ENCODE measurements at regions not wholly inside any gene's neighbourhood (a gene's known extent, or its start where the extent isn't known, plus 50 kb on each side); places are given as distances from the start of the nearest gene placed in this dataset.

DNA sequence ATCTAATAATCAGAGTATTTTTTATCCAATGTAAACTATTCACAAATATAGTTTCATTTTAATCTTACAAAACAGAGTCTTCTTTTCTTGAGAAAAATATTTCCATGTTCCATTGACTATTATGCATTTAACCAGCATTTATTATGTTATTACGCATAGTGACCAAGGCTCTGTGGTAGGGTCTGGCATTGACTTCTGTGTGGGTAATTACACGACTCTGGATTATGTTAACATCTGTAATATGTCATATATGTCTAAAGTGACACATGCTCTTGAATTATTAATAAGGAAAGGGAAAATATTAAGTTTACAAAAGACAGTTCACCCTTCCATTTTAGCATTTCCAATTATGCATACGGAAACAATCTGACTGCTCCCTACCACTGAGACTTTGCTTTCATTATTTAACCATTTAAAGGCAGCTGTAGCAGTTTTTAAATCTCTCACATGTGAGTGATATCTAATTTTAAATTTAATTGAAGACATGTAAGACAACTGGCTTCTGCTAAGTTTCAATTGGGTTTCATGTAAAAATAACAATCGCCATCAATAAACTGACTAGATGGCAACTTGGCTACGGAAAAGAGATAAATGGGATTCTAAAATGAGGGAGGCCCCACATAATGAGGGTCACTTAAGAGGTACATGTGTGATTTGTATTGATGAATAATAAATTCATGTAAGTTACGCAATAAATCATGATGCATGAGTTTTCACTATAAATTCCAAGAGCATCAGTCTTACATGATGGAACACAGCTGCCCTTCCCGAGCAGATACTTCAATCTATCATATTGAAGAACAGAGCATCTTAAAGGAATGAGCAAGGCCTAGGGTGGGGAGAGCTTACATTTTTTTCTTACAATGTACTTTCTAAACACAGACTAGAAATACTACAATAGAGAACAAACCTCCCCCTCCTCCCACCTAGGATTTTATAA is 1056.8 kb downstream of the MAT2B start:
- TF ChIP-seq ZNF232 (CRISPR knock-in tag; IDR thresholded peaks at IDR 0.05) (no peak), NFYB (CRISPR knock-in tag; conservative IDR thresholded peaks at IDR 0.05; ENCODE audit: low read depth) (no peak), JAZF1 (CRISPR knock-in tag; IDR thresholded peaks at IDR 0.05) (no peak), ESRRA (CRISPR knock-in tag; IDR thresholded peaks at IDR 0.05; ENCODE audit: borderline replicate concordance) (no peak), AR (CRISPR knock-in tag; IDR thresholded peaks at IDR 0.05) (no peak), MAX (CRISPR knock-in tag; IDR thresholded peaks at IDR 0.05) (no peak), ZNF396 (CRISPR knock-in tag; IDR thresholded peaks at IDR 0.05; ENCODE audit: borderline replicate concordance) (no peak)
- TF ChIP-seq, protein P1, sequence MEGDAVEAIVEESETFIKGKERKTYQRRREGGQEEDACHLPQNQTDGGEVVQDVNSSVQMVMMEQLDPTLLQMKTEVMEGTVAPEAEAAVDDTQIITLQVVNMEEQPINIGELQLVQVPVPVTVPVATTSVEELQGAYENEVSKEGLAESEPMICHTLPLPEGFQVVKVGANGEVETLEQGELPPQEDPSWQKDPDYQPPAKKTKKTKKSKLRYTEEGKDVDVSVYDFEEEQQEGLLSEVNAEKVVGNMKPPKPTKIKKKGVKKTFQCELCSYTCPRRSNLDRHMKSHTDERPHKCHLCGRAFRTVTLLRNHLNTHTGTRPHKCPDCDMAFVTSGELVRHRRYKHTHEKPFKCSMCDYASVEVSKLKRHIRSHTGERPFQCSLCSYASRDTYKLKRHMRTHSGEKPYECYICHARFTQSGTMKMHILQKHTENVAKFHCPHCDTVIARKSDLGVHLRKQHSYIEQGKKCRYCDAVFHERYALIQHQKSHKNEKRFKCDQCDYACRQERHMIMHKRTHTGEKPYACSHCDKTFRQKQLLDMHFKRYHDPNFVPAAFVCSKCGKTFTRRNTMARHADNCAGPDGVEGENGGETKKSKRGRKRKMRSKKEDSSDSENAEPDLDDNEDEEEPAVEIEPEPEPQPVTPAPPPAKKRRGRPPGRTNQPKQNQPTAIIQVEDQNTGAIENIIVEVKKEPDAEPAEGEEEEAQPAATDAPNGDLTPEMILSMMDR (IDR thresholded peaks at IDR 0.05), result no peak
- TF ChIP-seq, protein P2, sequence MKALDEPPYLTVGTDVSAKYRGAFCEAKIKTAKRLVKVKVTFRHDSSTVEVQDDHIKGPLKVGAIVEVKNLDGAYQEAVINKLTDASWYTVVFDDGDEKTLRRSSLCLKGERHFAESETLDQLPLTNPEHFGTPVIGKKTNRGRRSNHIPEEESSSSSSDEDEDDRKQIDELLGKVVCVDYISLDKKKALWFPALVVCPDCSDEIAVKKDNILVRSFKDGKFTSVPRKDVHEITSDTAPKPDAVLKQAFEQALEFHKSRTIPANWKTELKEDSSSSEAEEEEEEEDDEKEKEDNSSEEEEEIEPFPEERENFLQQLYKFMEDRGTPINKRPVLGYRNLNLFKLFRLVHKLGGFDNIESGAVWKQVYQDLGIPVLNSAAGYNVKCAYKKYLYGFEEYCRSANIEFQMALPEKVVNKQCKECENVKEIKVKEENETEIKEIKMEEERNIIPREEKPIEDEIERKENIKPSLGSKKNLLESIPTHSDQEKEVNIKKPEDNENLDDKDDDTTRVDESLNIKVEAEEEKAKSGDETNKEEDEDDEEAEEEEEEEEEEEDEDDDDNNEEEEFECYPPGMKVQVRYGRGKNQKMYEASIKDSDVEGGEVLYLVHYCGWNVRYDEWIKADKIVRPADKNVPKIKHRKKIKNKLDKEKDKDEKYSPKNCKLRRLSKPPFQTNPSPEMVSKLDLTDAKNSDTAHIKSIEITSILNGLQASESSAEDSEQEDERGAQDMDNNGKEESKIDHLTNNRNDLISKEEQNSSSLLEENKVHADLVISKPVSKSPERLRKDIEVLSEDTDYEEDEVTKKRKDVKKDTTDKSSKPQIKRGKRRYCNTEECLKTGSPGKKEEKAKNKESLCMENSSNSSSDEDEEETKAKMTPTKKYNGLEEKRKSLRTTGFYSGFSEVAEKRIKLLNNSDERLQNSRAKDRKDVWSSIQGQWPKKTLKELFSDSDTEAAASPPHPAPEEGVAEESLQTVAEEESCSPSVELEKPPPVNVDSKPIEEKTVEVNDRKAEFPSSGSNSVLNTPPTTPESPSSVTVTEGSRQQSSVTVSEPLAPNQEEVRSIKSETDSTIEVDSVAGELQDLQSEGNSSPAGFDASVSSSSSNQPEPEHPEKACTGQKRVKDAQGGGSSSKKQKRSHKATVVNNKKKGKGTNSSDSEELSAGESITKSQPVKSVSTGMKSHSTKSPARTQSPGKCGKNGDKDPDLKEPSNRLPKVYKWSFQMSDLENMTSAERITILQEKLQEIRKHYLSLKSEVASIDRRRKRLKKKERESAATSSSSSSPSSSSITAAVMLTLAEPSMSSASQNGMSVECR (CRISPR knock-in tag; IDR thresholded peaks at IDR 0.05; ENCODE audit: borderline replicate concordance), result no peak
- TF ChIP-seq, protein P3, sequence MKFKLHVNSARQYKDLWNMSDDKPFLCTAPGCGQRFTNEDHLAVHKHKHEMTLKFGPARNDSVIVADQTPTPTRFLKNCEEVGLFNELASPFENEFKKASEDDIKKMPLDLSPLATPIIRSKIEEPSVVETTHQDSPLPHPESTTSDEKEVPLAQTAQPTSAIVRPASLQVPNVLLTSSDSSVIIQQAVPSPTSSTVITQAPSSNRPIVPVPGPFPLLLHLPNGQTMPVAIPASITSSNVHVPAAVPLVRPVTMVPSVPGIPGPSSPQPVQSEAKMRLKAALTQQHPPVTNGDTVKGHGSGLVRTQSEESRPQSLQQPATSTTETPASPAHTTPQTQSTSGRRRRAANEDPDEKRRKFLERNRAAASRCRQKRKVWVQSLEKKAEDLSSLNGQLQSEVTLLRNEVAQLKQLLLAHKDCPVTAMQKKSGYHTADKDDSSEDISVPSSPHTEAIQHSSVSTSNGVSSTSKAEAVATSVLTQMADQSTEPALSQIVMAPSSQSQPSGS (CRISPR knock-in tag; IDR thresholded peaks at IDR 0.05; ENCODE audit: borderline replicate concordance, low read depth), result no peak
